CD1c-positive myeloid dendritic cell (primary cell): ENCODE measurements at regions not wholly inside any gene's neighbourhood (a gene's known extent, or its start where the extent isn't known, plus 50 kb on each side); places are given as distances from the start of the nearest gene placed in this dataset.

Experiments
- DNase-seq: peaks from one replicate; pipeline ENCODE4 v3.0.0-alpha.2; 2016; ENCODE audit errors: extremely low spot score

DNA sequence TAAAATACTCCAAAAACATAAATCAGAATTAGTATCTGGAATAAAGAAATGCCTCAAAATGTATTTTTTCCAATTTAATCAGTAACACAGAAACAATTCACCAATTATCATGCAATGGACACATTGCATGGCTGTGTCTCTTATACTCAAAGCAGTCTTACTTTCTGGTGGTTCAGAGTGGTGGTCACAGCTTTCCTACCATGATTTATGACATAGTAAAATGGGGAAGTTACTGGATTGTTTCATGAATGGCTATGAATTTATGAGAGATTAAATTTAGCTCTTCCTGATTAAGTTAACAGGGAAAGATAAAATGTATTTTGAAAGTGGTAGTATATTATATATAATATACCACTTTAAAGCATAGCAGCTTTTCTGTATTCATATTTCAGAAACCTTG, 331.5 kb upstream of the MAP3K7 start:
- no peak for DNase-seq

DNA sequence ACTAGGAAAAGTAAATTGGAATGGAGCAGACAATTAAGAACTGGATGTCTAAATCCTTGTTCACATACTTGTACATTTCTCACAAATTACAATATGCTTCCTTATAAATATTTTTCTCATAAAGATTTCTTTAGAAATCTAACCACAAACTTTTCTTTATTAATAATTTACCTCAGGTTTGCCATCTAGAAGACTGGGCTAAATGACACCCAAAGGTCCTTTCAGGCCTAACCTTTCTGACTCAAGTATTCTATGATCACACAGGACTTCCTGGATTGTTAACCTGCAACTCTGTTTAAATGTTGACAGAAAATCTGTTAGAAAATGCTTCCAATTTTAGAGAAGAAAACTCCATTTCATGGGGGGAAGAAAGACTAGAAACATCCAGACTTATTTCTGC, 330.5 kb upstream of the MAP3K7 start:
- DNase-seq: no peak

DNA sequence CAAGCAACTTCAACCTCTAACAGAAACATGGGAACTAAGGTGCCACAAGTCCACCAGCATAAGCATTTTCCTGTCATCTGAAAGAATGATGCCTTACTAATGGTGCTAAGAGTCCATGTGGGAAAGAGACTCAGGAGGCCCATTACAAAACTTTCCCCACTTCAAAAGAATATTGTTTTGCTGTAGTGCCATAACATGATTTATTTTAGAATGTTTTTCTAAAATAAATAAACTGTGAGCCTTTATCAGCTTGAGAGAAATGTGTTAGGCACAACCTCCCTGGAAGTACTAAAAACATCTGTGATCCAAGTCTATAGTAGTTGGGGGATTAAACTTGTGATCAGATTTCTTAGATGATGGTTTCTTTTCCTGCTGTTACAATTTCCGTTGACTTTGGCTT, 330.1 kb upstream of the MAP3K7 start:
- no peak for DNase-seq

DNA sequence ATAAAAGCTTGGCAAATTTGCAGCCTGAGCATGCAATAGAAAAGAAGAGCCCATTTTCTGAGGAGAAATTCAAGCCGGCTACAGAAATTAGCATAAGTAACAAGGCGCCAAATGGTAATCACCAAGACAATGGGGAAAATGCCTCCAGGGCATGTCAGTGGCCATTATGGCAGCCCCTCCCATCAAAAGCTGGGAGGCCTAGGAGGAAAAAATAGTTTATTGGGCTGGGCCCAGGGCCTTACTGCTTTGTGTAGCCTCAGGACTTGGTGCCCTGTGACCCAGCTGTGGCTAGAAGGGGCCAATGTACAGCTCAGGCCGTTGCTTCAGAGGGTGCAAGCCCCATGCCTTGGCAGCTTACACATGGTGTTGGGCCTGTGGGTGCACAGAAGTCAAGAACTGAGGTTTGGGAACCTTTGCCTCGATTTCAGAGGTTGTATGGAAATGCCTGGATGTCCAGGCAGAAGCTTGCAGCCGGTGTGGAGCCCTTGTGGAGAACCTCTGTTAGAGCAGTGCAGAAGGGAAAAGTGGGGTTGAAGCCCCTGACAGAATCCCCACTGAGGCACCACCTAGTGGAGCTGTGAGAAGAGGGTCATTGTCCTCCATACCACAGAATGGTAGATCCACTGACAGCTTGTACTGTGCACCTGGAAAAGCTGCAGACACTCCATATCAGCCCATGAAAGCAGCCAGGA, 328.5 kb upstream of the MAP3K7 start:
- DNase-seq: no peak

DNA sequence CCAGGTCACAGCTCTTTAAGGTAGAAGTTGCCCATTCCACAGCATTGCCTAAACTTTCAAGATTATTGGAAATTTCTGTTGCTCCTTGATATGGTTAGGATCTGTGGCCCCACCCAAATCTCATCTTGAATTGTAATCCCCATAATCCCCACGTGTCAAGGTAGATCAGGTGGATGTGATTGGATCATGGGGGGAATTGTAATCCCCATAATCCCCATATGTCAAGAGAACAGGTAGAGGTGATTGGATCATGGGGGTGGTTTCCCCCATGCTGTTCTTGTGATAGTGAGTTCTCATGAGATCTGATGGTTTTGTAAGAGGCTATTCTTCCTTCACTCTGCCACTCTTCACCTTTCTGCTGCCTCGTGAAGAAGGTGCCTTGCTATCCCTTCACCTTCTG, 327.4 kb upstream of the MAP3K7 start:
- no peak for DNase-seq

DNA sequence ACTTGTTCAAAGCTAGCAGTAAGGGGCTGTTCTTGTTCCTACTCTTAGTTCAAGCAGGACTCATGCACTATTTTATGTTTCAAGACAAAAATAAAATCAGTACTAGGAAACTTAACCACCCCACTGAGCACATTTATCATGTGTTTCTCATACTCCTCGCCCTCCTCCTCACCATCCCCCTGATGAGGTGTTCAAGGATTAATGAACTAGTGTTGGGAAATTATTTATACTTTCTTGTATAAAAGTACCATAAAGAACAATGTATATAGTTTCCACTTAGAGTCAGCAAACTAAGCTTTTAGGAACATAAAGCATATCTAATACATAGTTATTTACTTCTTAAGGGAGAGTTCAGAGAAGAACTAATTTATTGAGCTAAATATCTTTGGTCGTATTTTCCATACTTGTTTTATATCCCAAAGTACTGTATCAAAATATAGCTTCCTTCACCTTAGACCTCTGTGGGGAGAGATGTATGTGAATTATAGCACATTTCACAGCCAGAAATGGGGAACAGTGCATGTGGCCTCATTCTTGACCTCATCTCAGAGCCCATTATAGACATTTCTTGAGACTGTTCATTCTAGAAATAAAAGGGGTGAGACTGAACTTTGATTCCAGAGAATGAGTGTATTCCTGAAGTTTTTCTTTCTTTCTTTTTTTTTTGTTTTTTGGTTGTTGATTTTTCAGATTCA, 326.5 kb upstream of the MAP3K7 start:
- no peak for DNase-seq

DNA sequence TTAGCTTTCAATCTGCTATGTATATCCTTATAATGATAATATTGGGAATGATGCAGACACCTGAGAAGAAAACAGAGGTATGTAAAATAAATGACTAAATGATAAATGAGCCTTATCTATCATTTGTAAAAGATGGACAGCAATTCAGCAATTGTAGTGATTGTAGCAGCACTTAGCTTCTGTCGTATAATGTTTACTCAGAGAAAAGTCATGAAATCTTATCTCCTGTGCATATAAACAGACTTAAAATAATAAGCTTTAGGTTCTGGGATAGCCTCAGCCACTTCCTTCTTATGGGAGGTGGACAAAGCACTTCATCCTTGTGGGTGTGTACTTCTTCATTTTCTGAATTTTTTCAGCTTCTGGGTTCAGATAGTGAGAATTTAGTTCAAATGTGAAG, 324.8 kb upstream of the MAP3K7 start:
- DNase-seq: no peak

DNA sequence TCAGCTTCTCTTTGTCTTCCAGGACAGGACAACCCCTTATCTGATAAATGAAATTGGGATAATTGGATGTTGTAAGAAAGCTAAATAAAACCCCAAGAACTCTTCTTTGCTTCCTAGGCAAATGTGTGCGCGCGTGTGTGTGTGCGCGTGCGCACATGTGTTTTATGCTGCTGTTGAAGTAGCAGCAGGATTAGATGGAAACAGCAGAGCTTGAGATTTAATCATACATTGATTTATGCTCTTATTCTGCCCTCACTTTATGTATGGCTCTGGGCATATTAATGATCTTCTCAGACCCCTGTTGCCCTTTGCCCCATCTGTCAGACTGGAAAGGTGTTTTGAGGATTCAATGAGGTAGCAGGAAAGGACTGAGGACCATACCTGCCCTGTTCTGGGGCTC, 324.0 kb upstream of the MAP3K7 start:
- DNase-seq: no peak

DNA sequence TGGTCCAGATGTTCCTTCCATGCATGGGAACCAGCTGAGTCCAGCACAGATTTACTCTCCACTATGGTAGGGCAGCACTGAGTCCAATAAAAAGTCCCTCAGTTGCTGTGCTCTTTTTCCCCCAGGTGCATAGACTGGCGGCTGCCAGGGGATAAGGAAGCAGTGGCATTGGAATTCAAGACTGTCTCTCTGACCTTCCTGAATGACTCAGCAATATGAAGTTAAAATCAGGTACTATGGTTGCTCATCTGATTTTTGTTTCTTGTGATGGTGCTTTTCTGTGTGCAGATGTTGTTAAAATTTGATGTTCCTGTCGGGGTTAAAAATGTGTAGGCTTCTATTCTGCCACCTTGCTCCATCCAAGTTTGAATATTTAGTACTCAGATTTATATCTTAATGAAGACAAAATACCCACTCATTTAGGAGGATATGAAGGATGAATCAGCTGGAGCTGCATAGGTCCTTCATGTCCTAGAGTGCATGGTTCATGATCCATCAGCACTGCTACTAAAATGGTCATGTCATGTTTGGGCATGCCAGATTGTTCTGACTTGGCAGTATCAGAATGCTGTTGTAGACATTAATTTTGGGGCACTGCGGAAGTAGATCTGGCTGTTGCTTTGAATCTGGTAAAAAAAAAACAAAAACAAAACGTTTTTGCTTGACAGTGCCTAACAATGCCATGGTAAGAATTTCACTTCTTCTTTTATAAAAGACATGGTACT, 321.2 kb upstream of the MAP3K7 start:
- no peak for DNase-seq

DNA sequence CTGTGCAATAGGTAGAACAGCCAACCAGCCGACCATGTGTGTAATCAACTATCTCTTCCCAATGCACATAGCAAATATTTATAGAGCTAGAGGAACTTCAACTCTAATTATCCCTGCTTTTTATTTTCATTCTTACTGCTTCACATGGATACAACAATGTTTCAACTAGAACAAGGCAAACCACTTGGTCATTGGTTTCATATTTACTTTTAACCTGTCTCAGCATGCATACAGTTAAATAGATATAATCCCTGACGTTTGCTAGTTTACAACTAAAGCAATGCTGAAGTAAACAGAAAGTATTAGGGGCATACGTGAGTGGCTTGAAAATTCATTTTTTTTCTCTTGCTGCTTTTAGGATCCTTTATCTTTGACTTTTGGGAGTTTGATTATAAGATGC, 318.5 kb upstream of the MAP3K7 start:
- DNase-seq: no peak

DNA sequence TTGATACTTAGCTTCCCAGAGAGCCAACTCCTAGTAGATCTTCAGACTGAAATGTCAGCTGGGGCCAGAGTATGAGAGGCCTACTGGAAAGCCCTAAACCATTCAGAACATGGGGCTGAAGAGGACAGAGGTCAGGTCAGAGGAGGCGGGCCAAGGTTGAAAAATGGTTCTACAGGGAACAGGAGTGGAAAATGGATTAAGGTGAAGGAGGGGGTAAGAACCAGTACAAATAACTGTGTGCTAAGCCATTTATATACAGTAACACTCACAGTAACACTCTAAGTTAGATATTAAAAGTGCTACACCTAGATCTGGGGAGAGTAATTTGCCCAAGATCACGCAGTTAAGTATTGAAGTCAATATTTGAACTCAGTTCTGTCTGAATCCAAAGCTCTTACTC, 313.2 kb upstream of the MAP3K7 start:
- no peak for DNase-seq

DNA sequence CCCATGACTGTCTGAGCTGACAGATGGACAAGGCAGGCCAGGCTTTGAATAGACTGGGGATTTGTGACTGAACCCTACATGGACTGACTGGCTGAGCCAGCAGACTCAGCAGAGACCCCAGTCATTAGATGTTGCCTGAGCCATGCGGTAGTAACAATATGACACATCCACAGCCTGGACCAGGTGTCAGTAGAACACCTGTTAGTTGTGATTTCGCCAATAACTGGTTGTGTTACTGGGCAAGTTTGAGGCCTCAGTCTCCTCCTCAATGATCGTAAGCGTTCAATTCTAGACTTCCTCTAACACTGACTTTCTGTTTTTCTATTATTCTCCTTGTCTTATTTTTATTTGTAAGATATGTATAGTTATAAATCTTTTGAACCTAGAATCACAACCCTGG, 311.9 kb upstream of the MAP3K7 start:
- DNase-seq: no peak

DNA sequence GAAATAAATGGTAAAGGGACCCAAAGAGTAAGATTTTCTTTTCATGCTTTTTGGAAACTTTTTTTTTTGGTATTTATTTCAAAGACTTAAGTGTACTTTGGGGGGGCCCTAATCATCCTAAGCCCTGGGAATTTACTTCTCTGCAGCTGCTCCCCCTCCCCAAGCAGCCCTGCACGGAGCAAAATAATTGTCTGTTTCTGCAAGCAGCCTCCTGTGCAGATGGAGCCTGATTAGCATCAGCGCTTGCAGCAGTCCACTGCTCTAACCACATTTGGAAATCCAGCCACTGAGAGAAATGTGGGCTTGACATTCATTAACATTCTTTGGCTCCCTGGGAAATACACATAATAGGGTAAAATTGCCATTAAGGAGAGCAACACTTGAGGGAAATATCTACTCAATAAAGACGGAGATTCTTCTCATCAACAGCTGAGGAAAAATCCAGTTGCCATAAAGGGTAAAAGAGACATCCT, 309.2 kb upstream of the MAP3K7 start:
- no peak for DNase-seq

DNA sequence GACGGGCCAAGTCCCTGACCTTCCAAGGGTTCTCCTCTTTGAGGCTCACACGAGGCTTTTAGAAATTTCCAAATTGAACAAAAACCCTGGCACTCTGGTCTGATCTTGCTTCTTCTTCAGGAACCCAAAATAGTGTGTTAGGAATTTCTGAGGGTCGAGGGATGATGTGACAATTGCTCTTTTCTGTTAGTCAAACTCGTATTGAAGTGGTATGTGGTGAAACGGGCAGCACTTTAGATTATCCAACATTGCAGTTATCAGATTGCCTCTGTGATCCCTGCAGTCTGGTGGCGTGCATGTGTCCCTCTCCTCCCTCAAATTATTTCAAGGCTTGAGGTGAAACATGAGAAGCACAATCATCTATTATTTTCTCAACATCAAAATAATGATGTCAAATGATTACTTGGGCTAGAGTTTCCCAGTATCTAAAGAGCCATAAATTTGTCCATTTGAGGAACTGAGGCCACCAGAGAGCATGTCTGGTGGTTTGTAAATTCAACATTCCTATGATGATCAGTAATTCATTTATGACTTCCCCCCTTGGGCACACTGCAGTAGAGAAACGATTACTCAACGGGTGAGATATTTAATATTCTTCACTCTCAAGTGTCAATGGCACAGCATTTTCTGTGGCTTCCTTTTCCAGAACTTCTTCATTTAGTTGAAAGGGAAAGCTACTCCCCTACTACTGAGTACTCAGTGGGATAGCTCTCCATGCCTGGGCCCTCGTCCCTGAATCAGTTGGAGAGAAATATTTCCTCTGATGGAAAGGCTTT, 308.6 kb upstream of the MAP3K7 start:
- no peak for DNase-seq

DNA sequence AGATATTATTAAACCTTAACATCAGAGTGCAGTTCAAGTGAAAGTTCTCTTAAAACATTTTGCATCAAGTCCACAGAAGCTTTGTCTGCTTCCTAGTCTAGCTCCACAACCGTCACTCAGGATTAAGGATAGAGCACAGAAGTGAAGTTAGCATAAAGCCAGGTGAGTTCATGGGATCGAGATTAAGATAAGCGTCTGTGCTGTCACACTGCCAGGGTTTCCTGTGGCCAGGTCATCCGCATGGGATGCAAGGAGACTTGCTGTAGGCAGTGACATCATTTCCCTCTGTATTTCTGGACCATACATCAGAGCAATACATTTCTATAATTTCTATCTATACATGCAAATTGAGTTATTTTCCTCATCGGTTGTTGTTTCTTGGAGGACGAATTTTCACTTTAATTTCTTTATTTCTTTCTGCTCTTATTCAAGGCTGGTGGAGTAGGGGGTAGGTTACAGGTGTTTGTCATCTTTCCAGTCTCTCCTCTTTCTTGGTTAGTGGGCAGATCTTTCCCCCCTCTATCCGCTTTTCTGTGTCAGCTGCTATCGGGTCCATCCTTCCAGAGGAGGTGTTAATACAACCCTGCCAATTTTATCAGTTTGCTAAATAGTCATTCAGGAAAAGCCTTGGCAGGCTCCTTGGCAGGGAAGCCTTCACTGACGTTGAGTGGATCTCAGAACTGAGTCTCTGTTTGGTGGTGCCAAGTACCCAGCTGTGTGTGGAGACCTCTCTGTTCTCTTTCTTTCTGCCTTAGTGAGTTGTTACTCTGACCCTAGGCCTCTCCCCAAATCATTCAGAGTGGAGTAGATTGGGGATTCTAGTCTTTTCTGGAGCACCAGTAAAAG, 307.6 kb upstream of the MAP3K7 start:
- no peak for DNase-seq

DNA sequence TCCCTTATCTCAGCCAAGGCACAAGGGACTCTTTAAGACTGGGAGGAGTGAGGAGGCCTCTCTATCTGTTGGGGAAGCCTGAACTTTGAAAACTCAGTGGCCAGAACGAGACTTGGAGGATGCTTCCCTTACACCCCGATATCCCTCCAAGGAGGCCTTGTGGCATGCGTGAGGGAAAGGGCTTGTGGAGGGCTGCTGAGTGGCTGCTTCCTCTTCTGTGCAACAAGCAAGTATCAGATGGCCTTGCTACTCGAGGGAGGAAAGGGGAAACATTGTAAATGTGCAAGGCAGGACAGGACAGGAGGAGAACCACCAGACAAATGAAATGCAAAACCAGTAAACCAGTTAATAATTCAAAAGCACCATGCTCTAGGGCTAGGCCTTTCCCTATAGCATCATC, 306.5 kb upstream of the MAP3K7 start:
- no peak for DNase-seq

DNA sequence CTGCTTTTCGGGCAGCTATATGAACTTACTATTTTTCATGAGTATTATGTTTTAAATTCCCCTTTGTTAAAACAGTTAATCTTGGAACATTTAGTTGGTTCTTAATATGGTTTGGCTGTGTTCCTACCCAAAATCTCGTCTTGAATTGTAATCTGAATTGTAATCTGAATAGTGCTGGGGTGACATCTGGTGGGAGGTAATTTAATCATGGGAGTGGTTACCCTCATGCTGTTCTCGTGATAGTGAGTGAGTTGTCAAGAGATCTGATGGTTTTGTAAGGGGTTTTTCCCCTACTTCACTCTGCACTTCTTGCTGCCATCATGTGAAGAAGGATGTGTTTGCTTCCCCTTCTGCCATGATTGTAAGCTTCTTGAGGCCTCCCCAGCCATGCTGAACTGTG, 305.4 kb upstream of the MAP3K7 start:
- DNase-seq: no peak

DNA sequence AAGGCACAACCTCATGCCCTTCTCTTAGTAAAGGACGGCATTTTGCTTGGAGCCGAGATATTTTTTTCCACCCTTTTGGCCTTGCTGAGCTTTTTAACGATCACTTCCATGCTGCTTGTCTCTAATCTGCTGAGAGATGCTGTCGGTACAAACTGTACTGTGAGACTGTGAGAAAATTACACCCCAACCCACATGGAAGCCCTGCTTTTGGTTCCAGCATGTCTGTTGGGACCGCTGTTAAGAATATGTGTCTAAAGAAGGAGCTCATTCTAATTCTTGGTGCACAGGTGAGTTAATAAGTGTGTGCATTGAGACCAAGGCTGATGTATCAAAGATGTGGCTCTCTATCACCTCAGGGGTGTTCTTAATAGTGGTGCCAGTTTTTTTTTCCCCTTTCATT, 304.5 kb upstream of the MAP3K7 start:
- no peak for DNase-seq

DNA sequence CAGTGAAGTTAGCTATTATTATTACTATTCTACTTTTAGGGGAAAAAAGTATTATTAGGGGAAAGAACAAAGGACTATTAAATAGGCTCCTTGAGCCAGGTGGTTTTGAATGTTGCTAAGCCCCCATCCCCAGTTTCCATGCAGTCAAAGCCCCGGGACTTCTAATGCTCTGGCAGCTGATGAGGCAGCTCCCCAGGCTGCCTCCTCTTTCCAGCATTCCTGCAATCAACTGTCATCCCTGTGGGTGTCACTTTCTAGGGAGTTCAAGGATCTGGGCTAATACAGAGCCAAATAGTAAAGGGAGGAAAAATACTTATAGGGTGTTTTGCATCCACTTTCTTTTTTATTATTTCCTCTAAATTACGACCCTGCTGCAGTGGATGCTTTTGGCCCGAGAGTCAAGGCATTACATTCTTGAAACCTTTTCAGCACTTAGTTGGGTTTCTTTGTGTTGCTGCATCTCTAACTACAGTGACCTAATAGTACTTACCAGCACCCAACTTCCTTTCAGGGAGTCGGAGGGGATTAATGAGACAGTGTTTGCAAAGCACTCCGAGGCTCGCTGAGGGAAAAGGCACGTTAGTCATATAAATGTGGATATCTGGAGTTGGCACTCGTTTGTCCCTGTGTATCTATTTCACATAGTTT, 303.9 kb upstream of the MAP3K7 start:
- DNase-seq: no peak

DNA sequence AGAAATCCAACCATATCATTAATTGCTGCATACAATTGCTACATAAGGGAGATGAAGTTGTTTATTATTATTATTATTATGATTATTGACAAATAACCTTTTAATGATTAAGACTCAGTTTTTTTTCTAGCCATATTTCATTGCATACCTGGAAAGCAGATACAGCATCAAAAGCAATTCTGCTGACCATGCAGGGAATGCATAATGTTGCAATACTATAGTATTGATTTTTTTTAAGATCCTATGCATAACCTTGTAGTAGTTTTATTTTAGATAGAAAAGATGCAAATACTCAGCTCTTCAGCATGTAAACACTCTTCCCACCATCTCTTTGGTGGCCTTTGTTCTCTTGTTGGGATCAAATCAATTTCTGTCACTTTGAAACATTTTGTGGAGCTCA, 300.9 kb upstream of the MAP3K7 start:
- no peak for DNase-seq

DNA sequence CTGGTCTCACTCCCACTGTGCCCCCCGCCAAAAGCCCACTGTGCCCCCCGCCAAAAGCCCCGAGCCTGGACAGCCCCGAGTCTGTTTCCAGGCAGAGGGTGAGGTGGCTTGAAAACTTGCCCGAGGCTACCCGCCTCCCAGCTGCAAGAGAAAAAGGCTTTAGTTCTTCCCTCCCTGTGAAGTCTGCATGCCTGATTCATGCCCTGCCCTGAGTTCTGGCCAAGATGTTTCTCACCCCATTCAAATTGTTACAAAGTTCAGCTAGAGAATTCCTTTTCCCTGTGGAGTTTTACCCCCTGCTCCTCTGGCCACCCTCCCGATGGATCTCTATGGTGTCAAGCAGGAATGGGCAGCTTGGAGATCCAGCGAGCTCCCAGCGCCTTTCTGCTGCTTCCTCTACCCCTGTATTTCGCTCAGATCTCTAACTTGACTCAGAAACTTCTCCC, 298.8 kb upstream of the MAP3K7 start:
- DNase-seq: no peak
